MCF 10A (cell line): ENCODE measurements at regions not wholly inside any gene's neighbourhood (a gene's known extent, or its start where the extent isn't known, plus 50 kb on each side); places are given as distances from the start of the nearest gene placed in this dataset.
"Not testable (repeated sequence)": the region's sequence is repeated elsewhere in the genome, so short reads cannot be mapped to it uniquely, and the experiment has no call there.

Experiments used
- BruUV-seq: library from RNA; stranded (reverse); fragments of 400-500 nt; replicated peaks from 2 replicates; lab custom pipeline; 2021; lab: Mats Ljungman, UMichigan
- CTCF ChIA-PET: fragments of 300-600 bp; sonication (Branson Sonifier 250); formaldehyde crosslinking; extraction: SDS; loops from one replicate; lab custom pipeline; 2021; ENCODE audit warnings: antibody characterized with exemption, inconsistent platforms; lab: Yijun Ruan, JAX
- POLR2A ChIA-PET: fragments of 300-600, 350-650 bp; sonication (Branson Sonifier 250); formaldehyde crosslinking; extraction: SDS; loops from one replicate; lab custom pipeline; 2020; ENCODE audit warnings: antibody characterized with exemption, inconsistent platforms; lab: Yijun Ruan, JAX
- DNase-seq: peaks from one replicate; pipeline ENCODE4 v3.0.0-alpha.2; 2018; ENCODE audit not compliant: unreplicated experiment
- H3K27ac Mint-ChIP-seq: one replicate; pipeline ENCODE4 v1.8.0; 2022; ENCODE audit warnings: mild to moderate bottlenecking, low read depth, mixed read lengths; ENCODE audit not compliant: unreplicated experiment
- H3K27me3 Mint-ChIP-seq: one replicate; pipeline ENCODE4 v1.8.0; 2022; ENCODE audit warnings: mixed read lengths; ENCODE audit not compliant: insufficient read depth, unreplicated experiment
- H3K36me3 Mint-ChIP-seq: one replicate; pipeline ENCODE4 v1.8.0; 2022; ENCODE audit warnings: mild to moderate bottlenecking, moderate library complexity, mixed read lengths; ENCODE audit not compliant: insufficient read depth, unreplicated experiment
- H3K4me1 Mint-ChIP-seq: one replicate; pipeline ENCODE4 v1.8.0; 2022; ENCODE audit warnings: mixed read lengths; ENCODE audit not compliant: insufficient read depth, unreplicated experiment
- H3K4me3 Mint-ChIP-seq: one replicate; pipeline ENCODE4 v1.8.0; 2022; ENCODE audit warnings: mild to moderate bottlenecking, moderate library complexity, mixed read lengths; ENCODE audit not compliant: unreplicated experiment
- H3K9me3 Mint-ChIP-seq: one replicate; pipeline ENCODE4 v1.8.0; 2022; ENCODE audit warnings: mixed read lengths; ENCODE audit not compliant: unreplicated experiment
- intact Hi-C: fragments of 100-400 bp; cut with micrococcal nuclease; formaldehyde crosslinking; loops from 2 replicates; pipeline ENCODE4 v1.14.1; 2022
- TF ChIP-seq, protein P1 (sequence below): fragments of 200-600 bp; IDR thresholded peaks from one replicate; pipeline ENCODE4 v1.8.0; 2022; ENCODE audit warnings: antibody characterized with exemption, mild to moderate bottlenecking; ENCODE audit not compliant: unreplicated experiment

DNA sequence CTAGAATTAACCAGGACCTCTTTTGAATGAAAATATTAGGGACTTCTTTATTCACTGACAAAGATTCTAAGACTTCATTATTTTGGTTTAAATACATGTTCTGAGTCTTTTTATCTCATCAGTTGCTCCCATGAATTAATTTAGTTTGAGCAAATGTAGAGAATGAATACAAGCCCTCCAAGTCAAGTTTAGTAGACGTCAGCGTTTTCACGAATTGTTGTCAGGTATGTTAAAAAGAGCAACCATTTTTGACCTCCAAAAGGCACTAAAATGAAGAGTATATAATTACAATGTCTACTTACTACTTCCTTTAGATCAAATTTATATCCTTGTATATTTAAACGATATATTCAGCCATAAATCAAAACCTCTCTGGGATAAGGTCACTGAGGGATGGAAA, 809.3 kb upstream of the CDH6 start:
- TF ChIP-seq, protein P1, sequence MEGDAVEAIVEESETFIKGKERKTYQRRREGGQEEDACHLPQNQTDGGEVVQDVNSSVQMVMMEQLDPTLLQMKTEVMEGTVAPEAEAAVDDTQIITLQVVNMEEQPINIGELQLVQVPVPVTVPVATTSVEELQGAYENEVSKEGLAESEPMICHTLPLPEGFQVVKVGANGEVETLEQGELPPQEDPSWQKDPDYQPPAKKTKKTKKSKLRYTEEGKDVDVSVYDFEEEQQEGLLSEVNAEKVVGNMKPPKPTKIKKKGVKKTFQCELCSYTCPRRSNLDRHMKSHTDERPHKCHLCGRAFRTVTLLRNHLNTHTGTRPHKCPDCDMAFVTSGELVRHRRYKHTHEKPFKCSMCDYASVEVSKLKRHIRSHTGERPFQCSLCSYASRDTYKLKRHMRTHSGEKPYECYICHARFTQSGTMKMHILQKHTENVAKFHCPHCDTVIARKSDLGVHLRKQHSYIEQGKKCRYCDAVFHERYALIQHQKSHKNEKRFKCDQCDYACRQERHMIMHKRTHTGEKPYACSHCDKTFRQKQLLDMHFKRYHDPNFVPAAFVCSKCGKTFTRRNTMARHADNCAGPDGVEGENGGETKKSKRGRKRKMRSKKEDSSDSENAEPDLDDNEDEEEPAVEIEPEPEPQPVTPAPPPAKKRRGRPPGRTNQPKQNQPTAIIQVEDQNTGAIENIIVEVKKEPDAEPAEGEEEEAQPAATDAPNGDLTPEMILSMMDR = no peak

GRCh38 chr5:30380228-30380627, 813.3 kb upstream of the CDH6 start:
- Mint-ChIP-seq H3K27me3 (no peaks in the 10 kb centered on the region), H3K27ac (no peak overlapping the region), H3K9me3 (no peaks in the 10 kb centered on the region), H3K36me3 (no peaks in the 10 kb centered on the region), H3K4me3 (no peak overlapping the region), H3K4me1 (no peaks in the 10 kb centered on the region)
- no TSS peak for BruUV-seq
- ChIA-PET POLR2A (no interaction called here), CTCF (no interaction called here)
- no peak for DNase-seq
- intact Hi-C loops = no loop called here
- TF ChIP-seq, protein P1 = no peak

More for the DNA sequence above, 809.3 kb upstream of the CDH6 start:
- Mint-ChIP-seq H3K27me3 (no peaks in the 10 kb centered on the region), H3K4me3 (no peak overlapping the region), H3K4me1 (no peaks in the 10 kb centered on the region), H3K27ac (no peak overlapping the region), H3K36me3 (no peaks in the 10 kb centered on the region), H3K9me3 (no peaks in the 10 kb centered on the region)
- intact Hi-C loops = no loop called here
- no TSS peak for BruUV-seq
- ChIA-PET CTCF (no interaction called here), POLR2A (no interaction called here)
- DNase-seq = no peak

DNA sequence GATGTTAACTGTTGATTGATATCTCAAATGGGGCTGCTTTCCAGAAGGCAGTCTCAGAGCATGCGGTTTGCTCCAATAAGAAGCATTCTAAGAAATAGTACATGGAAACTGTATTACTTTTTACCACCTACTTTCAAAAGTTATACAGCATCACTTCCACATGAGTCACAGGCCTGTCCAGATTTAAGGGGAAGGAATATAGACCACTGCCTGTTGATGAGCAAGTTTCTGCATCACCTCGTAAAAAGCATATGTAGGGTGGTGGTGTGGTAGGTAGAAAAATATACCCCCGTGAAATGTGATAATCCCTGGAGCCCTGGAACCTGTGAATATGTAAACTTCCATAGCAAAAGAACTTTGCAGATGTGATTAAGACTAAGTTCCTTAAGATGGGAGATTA, 816.6 kb upstream of the CDH6 start:
- TF ChIP-seq, protein P1 = no peak
- CTCF ChIA-PET = interaction anchor here (1.4 kb wide), 1 partner anchor 23 kb away, joined by 6 read pairs; no protein-coding TSS in a partner anchor
- H3K9me3 Mint-ChIP-seq = no peaks in the 10 kb centered on the region
- H3K4me3 Mint-ChIP-seq = no peak overlapping the region
- no peak overlapping the region for H3K27ac Mint-ChIP-seq
- no TSS peak for BruUV-seq
- DNase-seq = no peak
- H3K4me1 Mint-ChIP-seq = peaks cover 1% of the 10 kb centered on the region
- H3K27me3 Mint-ChIP-seq = no peaks in the 10 kb centered on the region
- intact Hi-C loops = no loop called here
- H3K36me3 Mint-ChIP-seq = no peaks in the 10 kb centered on the region
- POLR2A ChIA-PET = no interaction called here

DNA sequence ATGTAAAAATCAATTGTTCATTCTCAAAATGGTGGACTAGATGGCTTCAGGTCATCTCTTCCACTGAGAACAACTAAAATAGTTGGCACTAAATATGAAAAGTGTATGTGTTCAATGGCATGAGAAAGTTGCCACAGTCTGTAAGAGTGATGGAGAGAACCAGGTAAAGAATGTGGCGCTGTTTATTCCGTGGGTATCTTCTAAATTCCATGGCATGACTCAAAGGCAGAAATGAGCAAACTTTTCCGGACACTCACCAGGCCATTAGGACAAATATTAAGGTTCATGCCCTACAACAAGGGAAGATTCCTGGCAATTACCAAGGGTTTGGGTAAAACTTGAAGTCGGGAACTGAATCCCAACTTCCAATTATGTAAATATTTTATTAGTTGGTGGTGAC, 825.4 kb upstream of the CDH6 start:
- no peak overlapping the region for H3K4me3 Mint-ChIP-seq
- BruUV-seq = no TSS peak
- CTCF ChIA-PET = no interaction called here
- peaks cover 6% of the 10 kb centered on the region for H3K36me3 Mint-ChIP-seq
- TF ChIP-seq, protein P1 = no peak
- H3K9me3 Mint-ChIP-seq = peaks cover 15% of the 10 kb centered on the region
- no peak overlapping the region for H3K27ac Mint-ChIP-seq
- H3K27me3 Mint-ChIP-seq = no peaks in the 10 kb centered on the region
- intact Hi-C loops = no loop called here
- H3K4me1 Mint-ChIP-seq = peaks cover 5% of the 10 kb centered on the region
- DNase-seq = no peak
- POLR2A ChIA-PET = no interaction called here

GRCh38 chr5:30365031-30365430, 828.5 kb upstream of the CDH6 start:
- DNase-seq, H3K4me1 Mint-ChIP-seq, BruUV-seq, H3K4me3 Mint-ChIP-seq, POLR2A ChIA-PET, CTCF ChIA-PET, H3K27ac Mint-ChIP-seq, intact Hi-C loops, H3K27me3 Mint-ChIP-seq, H3K36me3 Mint-ChIP-seq: not testable (repeated sequence)
- H3K9me3 Mint-ChIP-seq = peaks cover 22% of the 10 kb centered on the region
